Brain microvascular endothelial cell (primary cell): ENCODE measurements at regions not wholly inside any gene's neighbourhood (a gene's known extent, or its start where the extent isn't known, plus 50 kb on each side); places are given as distances from the start of the nearest gene placed in this dataset.

Source experiments
- DNase-seq: peaks from one replicate; pipeline ENCODE4 v3.0.0-alpha.2; 2020
- H3K27ac ChIP-seq: fragments of 250-450 bp; sonication (Bioruptor Pico); 2 replicates; pipeline ENCODE4 v1.5.1; 2020; ENCODE audit warnings: mild to moderate bottlenecking, moderate library complexity
- H3K27me3 ChIP-seq: fragments of 250-450 bp; sonication (Bioruptor Pico); replicated peaks from 2 replicates; pipeline ENCODE4 v1.5.1; 2020; ENCODE audit warnings: mild to moderate bottlenecking
- H3K36me3 ChIP-seq: fragments of 250-450 bp; sonication (Bioruptor Pico); replicated peaks from 2 replicates; pipeline ENCODE4 v1.5.1; 2020; ENCODE audit warnings: mild to moderate bottlenecking
- H3K4me3 ChIP-seq: 2 replicates; pipeline ENCODE4 v1.5.1; 2011; ENCODE audit warnings: low read depth, mild to moderate bottlenecking, control low read depth, low read length, moderate library complexity
- CTCF ChIP-seq: IDR thresholded peaks from 2 replicates; pipeline ENCODE4 v1.5.1; 2011; ENCODE audit warnings: low read depth, mild to moderate bottlenecking, moderate library complexity, low read length, control low read depth, inconsistent platforms; ENCODE audit errors: missing control alignments
- in situ Hi-C: cut with HindIII; loops from 2 replicates; pipeline ENCODE4 v1.10.0; 2017; ENCODE audit warnings: low sequenced_read_pairs, low pct_ligation_motif_present

DNA sequence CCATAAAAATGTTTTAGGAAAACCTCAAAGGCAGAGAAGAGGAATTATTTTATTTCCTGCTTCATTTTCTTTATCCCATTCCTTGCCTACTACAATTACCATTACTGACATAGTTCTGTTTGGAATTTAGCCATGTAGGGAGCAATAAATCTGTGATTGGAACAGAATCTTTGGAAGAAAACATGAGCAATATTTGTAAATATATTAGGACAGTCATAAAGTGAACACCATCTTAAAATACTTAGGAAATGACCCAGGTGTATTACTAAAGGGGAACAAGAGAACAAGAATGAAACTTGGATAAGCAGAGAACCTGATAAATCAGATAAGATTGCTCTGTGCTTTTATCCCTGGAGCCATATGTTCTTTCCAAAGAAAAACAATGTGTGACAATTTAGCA lies 1326.0 kb upstream of the FLRT2 start:
- no peak for TF ChIP-seq CTCF
- no peak overlapping the region for H3K4me3 ChIP-seq
- in situ Hi-C loops = no loop called here
- H3K27ac ChIP-seq = no peak overlapping the region
- DNase-seq = no peak
- H3K36me3 ChIP-seq = no peaks in the 10 kb centered on the region
- H3K27me3 ChIP-seq = no peaks in the 10 kb centered on the region

DNA sequence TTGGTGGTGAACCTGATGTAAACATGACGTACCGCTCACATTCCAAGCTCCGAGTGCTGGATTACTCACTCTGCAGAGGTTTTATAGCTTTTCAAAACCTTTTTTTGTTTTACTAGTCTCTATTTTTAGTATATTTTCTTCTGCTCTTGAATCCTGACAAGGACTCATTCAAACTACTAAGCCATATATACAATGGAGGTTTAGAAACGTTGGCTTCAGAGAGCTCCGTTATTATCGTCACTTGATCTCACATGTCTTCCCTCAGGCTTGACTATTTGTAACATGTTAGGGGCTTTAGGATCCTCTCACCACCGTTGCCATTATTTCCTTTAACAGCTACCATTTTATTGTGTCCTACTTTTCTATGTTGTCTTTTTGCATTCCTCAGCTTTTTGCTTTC lies 1321.5 kb upstream of the FLRT2 start:
- H3K27me3 ChIP-seq = no peaks in the 10 kb centered on the region
- no peak for TF ChIP-seq CTCF
- no peak for DNase-seq
- no peak overlapping the region for H3K27ac ChIP-seq
- no peaks in the 10 kb centered on the region for H3K36me3 ChIP-seq
- H3K4me3 ChIP-seq = no peak overlapping the region
- in situ Hi-C loops = no loop called here

DNA sequence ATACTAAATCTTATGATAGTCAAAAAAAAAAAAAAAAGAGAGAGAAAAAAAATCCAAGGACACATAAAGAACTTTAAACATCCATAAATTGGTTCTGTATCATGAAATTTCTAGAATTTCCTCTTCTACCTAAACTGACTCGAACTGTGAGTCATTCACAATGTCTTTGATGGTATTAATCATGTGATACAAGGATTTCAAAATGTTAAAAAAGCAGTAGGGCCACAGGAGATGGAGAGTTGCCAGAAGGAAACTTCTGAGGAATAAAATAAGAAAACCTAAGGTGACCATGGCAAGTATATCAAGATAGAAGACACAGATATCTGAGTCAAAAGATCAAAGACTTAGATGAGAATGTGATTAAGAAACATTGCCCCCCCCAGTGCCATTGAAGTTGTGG lies 1320.9 kb upstream of the FLRT2 start:
- DNase-seq = peak; percentile 2
- Histone ChIP-seq H3K4me3 (no peak overlapping the region), H3K36me3 (no peaks in the 10 kb centered on the region), H3K27ac (no peak overlapping the region), H3K27me3 (no peaks in the 10 kb centered on the region)
- TF ChIP-seq CTCF = no peak
- in situ Hi-C loops = no loop called here

DNA sequence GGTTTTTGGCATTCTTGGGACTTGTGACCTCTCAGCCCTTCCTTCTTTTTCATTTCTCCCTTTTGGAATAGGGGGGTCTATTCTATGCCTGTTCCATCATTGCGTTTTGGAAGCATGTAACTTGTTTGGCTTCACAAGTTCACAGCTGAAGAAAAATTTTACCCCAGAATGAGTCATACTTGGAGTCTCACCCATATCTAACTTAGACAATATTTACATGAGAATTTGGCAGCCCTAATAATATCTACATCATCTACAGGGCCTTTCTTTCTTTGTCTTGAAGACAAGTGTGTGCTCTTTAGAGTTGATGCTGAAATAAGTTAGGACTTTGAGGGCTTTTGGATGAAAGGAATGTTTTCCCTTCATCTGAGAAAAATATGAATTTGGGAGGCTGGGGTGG lies 1312.9 kb upstream of the FLRT2 start:
- no peaks in the 10 kb centered on the region for H3K27me3 ChIP-seq

GRCh38 chr14:84225268-84225667 lies 1304.7 kb upstream of the FLRT2 start:
- Histone ChIP-seq H3K27ac (no peak overlapping the region), H3K36me3 (no peaks in the 10 kb centered on the region), H3K4me3 (no peak overlapping the region), H3K27me3 (no peaks in the 10 kb centered on the region)
- in situ Hi-C loops = no loop called here
- no peak for TF ChIP-seq CTCF
- no peak for DNase-seq

More for the DNA sequence above, 1312.9 kb upstream of the FLRT2 start:
- in situ Hi-C loops = no loop called here
- Histone ChIP-seq H3K27ac (no peak overlapping the region), H3K4me3 (no peak overlapping the region), H3K36me3 (no peaks in the 10 kb centered on the region)
- DNase-seq = no peak
- no peak for TF ChIP-seq CTCF

DNA sequence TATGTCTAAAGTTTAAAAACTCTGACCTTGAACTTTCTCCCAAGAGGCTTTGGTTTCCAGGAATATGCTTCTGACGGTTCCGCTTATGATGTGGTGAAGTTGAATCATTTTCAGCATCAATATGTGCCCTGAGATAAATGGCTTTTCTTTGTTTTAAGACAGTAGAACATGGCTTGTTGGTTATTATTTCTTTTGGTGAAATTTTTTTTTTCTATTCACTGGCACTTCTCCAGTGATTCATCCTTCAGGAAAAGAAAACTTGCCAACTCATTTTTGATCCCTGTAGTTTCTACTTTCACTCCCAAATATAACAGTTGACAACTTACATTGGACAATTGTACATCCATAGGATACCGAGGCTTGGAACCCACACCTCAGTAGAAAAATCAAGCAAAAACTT lies 1301.2 kb upstream of the FLRT2 start:
- H3K36me3 ChIP-seq = no peaks in the 10 kb centered on the region
- no peak overlapping the region for H3K27ac ChIP-seq
- H3K27me3 ChIP-seq = no peaks in the 10 kb centered on the region
- no peak for DNase-seq
- no peak overlapping the region for H3K4me3 ChIP-seq
- no peak for TF ChIP-seq CTCF
- in situ Hi-C loops = no loop called here
